SU-DHL-6 (cell line): ENCODE measurements at regions not wholly inside any gene's neighbourhood (a gene's known extent, or its start where the extent isn't known, plus 50 kb on each side); places are given as distances from the start of the nearest gene placed in this dataset.

Experiments
- H2AFZ ChIP-seq: fragments of 200-600 bp; sonication (generic); 2 replicates; pipeline ENCODE4 v1.6.1; 2014; ENCODE audit warnings: low read depth, mild to moderate bottlenecking, moderate library complexity, mixed read lengths, antibody characterized with exemption, low read length; ENCODE audit not compliant: severe bottlenecking
- H3F3A ChIP-seq: fragments of 200-600 bp; shearing (Covaris generic); 2 replicates; pipeline ENCODE4 v1.6.0; 2016; ENCODE audit warnings: antibody characterized with exemption, mild to moderate bottlenecking; ENCODE audit not compliant: insufficient read depth
- H3K27ac ChIP-seq: fragments of 200-600 bp; sonication (generic); 2 replicates; pipeline ENCODE4 v1.5.1; 2016; ENCODE audit warnings: low read depth, mild to moderate bottlenecking, low read length, moderate library complexity, mixed read lengths
- H3K27me3 ChIP-seq: fragments of 200-600 bp; sonication (generic), shearing (Covaris generic); 2 replicates; pipeline ENCODE4 v1.6.0; 2014; ENCODE audit warnings: mild to moderate bottlenecking, low read length
- H3K36me3 ChIP-seq: fragments of 200-600 bp; sonication (generic); 2 replicates; pipeline ENCODE4 v1.6.1; 2014; ENCODE audit warnings: mild to moderate bottlenecking, low read length, mixed read lengths
- H3K4me2 ChIP-seq: fragments of 300-600, 200-600 bp; shearing (Covaris generic), sonication (generic); 2 replicates; pipeline ENCODE4 v1.6.0; 2014; ENCODE audit warnings: low read length, low read depth, mild to moderate bottlenecking; ENCODE audit not compliant: poor library complexity, severe bottlenecking
- H3K4me3 ChIP-seq: fragments of 200-600 bp; sonication (generic); 2 replicates; pipeline ENCODE4 v1.5.1; 2014; ENCODE audit warnings: antibody characterized with exemption, low read length, mild to moderate bottlenecking, mixed read lengths; ENCODE audit not compliant: insufficient read depth, poor library complexity, severe bottlenecking
- H3K79me2 ChIP-seq: fragments of 200-600 bp; sonication (generic); 2 replicates; pipeline ENCODE4 v1.6.1; 2014; ENCODE audit warnings: mild to moderate bottlenecking, low read length, moderate library complexity; ENCODE audit not compliant: insufficient read depth
- H3K9ac ChIP-seq: fragments of 200-600 bp; sonication (generic); 2 replicates; pipeline ENCODE4 v1.7.0; 2014; ENCODE audit warnings: mild to moderate bottlenecking, low read length
- H3K9me2 ChIP-seq: fragments of 200-600 bp; sonication (generic); replicated peaks from 2 replicates; pipeline ENCODE4 v1.6.1; 2014; ENCODE audit warnings: low read length; ENCODE audit not compliant: insufficient read depth
- H3K9me3 ChIP-seq: fragments of 200-600 bp; sonication (generic); 2 replicates; pipeline ENCODE4 v1.6.1; 2014; ENCODE audit warnings: low read length, mixed read lengths; ENCODE audit not compliant: insufficient read depth
- H4K20me1 ChIP-seq: fragments of 200-600 bp; sonication (generic); 2 replicates; pipeline ENCODE4 v1.6.1; 2014; ENCODE audit warnings: low read depth, mild to moderate bottlenecking, antibody characterized with exemption, low read length, moderate library complexity, mixed read lengths
- CTCF ChIP-seq: fragments of 200-600 bp; sonication (generic); IDR thresholded peaks from one replicate; pipeline ENCODE4 v1.5.1; 2017; ENCODE audit warnings: antibody characterized with exemption, mild to moderate bottlenecking, low read length, moderate library complexity; ENCODE audit not compliant: insufficient read depth, poor library complexity, severe bottlenecking
- EZH2phosphoT487 ChIP-seq: fragments of 200-600 bp; sonication (generic), shearing (Covaris generic); conservative IDR thresholded peaks from 2 replicates; pipeline ENCODE4 v1.6.1; 2018; ENCODE audit warnings: mild to moderate bottlenecking, antibody characterized with exemption, low read length, moderate library complexity, mixed read lengths

GRCh38 chr7:45984386-45985295 lies 63.6 kb upstream of the IGFBP3 start:
- Histone ChIP-seq H3K27ac (no peak overlapping the region), H3K36me3 (no peaks in the 10 kb centered on the region), H2AFZ (no peak overlapping the region), H3K27me3 (no peaks in the 10 kb centered on the region), H3K9me3 (no peaks in the 10 kb centered on the region), H4K20me1 (no peaks in the 10 kb centered on the region), H3K79me2 (no peaks in the 10 kb centered on the region), H3K9me2 (no peaks in the 10 kb centered on the region), H3K4me3 (no peak overlapping the region), H3K4me2 (no peak overlapping the region), H3K9ac (no peak overlapping the region), H3F3A (no peaks in the 10 kb centered on the region)
- no peak for TF ChIP-seq CTCF
- TF ChIP-seq EZH2phosphoT487 = no peak

GRCh38 chr7:45983720-45984255 lies 62.7 kb upstream of the IGFBP3 start:
- H3F3A ChIP-seq = no peaks in the 10 kb centered on the region
- no peak for TF ChIP-seq CTCF
- TF ChIP-seq EZH2phosphoT487 = no peak
- no peaks in the 10 kb centered on the region for H3K36me3 ChIP-seq
- H3K79me2 ChIP-seq = no peaks in the 10 kb centered on the region
- H2AFZ ChIP-seq = no peak overlapping the region
- H3K4me2 ChIP-seq = no peak overlapping the region
- H3K9me3 ChIP-seq = no peaks in the 10 kb centered on the region
- no peak overlapping the region for H3K4me3 ChIP-seq
- H3K9ac ChIP-seq = no peak overlapping the region
- H4K20me1 ChIP-seq = no peaks in the 10 kb centered on the region
- H3K27ac ChIP-seq = no peak overlapping the region
- H3K9me2 ChIP-seq = no peaks in the 10 kb centered on the region
- no peaks in the 10 kb centered on the region for H3K27me3 ChIP-seq

- no peak overlapping the region for H3K27ac ChIP-seq
Observed at GRCh38 chr7:45982907-45983719, 62.0 kb upstream of the IGFBP3 start.

More at GRCh38 chr7:45982907-45983719, 62.0 kb upstream of the IGFBP3 start:
- H3K9me3 ChIP-seq = no peaks in the 10 kb centered on the region
- H3F3A ChIP-seq = no peaks in the 10 kb centered on the region
- TF ChIP-seq EZH2phosphoT487 (no peak), CTCF (no peak)
- H3K27me3 ChIP-seq = no peaks in the 10 kb centered on the region
- H3K9ac ChIP-seq = no peak overlapping the region
- H4K20me1 ChIP-seq = no peaks in the 10 kb centered on the region
- H3K4me3 ChIP-seq = no peak overlapping the region
- H3K4me2 ChIP-seq = no peak overlapping the region
- no peaks in the 10 kb centered on the region for H3K9me2 ChIP-seq
- no peaks in the 10 kb centered on the region for H3K36me3 ChIP-seq
- no peaks in the 10 kb centered on the region for H3K79me2 ChIP-seq
- no peak overlapping the region for H2AFZ ChIP-seq
